Nephron progenitor cell (in vitro differentiated cells): ENCODE measurements at regions not wholly inside any gene's neighbourhood (a gene's known extent, or its start where the extent isn't known, plus 50 kb on each side); places are given as distances from the start of the nearest gene placed in this dataset.

Experiments
- DNase-seq: peaks from one replicate; pipeline ENCODE4 v3.0.0; 2021
- H3K27ac Mint-ChIP-seq: 2 replicates; pipeline ENCODE4 v1.8.0; 2021; ENCODE audit warnings: mild to moderate bottlenecking, moderate library complexity, mixed read lengths
- H3K27me3 Mint-ChIP-seq: 2 replicates; pipeline ENCODE4 v1.8.0; 2021; ENCODE audit warnings: mild to moderate bottlenecking, low read depth, mixed read lengths; ENCODE audit not compliant: poor library complexity
- H3K36me3 Mint-ChIP-seq: 2 replicates; pipeline ENCODE4 v1.8.0; 2021; ENCODE audit warnings: low read depth, mixed read lengths
- H3K4me1 Mint-ChIP-seq: 2 replicates; pipeline ENCODE4 v1.8.0; 2021; ENCODE audit warnings: mixed read lengths
- H3K4me3 Mint-ChIP-seq: 2 replicates; pipeline ENCODE4 v1.8.0; 2021; ENCODE audit warnings: mild to moderate bottlenecking, moderate library complexity, mixed read lengths
- H3K9me3 Mint-ChIP-seq: 2 replicates; pipeline ENCODE4 v1.8.0; 2021; ENCODE audit warnings: mild to moderate bottlenecking, moderate library complexity, mixed read lengths
- TF ChIP-seq, protein P1 (sequence below): fragments of 200-600 bp; sonication (generic); IDR thresholded peaks from 2 replicates; pipeline ENCODE4 v1.5.0; 2021; ENCODE audit warnings: antibody characterized with exemption

DNA sequence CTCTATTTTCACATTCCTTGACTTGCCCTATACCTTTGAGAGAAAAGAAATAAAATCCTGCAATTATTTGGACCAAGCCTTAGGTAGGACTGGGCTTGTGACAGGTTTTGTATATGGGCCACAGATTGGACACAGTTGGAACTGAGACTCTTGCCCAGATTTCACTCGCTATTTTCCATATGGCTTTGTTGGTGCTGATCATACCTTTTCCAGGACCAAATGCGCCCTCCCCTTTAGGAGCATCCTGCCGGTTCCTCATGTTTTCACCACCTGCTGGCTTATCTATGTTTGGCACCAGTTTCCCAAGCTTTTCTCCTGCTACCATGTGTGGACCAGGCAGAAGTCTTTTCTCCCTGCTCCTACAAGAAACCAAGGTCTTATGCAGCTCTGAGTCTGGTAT, 494.9 kb downstream of the EPHA4 start:
- Mint-ChIP-seq H3K4me1 (no peaks in the 10 kb centered on the region), H3K36me3 (peaks cover 3% of the 10 kb centered on the region), H3K27ac (no peak overlapping the region), H3K27me3 (peaks cover 4% of the 10 kb centered on the region), H3K9me3 (peaks cover 12% of the 10 kb centered on the region), H3K4me3 (no peak overlapping the region)
- TF ChIP-seq, protein P1, sequence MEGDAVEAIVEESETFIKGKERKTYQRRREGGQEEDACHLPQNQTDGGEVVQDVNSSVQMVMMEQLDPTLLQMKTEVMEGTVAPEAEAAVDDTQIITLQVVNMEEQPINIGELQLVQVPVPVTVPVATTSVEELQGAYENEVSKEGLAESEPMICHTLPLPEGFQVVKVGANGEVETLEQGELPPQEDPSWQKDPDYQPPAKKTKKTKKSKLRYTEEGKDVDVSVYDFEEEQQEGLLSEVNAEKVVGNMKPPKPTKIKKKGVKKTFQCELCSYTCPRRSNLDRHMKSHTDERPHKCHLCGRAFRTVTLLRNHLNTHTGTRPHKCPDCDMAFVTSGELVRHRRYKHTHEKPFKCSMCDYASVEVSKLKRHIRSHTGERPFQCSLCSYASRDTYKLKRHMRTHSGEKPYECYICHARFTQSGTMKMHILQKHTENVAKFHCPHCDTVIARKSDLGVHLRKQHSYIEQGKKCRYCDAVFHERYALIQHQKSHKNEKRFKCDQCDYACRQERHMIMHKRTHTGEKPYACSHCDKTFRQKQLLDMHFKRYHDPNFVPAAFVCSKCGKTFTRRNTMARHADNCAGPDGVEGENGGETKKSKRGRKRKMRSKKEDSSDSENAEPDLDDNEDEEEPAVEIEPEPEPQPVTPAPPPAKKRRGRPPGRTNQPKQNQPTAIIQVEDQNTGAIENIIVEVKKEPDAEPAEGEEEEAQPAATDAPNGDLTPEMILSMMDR: no peak
- DNase-seq: no peak

DNA sequence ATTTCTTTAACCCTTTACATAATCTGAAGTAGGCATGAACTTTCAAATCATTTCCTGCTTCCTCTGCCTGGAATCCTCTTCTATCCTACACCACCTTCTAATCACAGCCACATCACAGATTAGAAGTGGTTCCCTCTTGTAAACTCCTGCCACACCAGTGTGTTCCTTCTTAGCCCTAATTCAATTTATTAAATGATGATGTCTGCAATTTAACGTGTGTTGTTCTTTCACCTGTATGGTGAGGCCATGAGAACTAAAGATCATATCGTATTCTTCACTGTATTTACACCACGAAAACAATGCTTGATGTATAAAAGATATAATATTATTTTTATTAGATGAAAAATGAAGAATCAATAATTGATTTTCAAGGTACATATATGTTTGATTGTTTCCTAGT, 494.3 kb downstream of the EPHA4 start:
- no peaks in the 10 kb centered on the region for H3K4me1 Mint-ChIP-seq
- peaks cover 6% of the 10 kb centered on the region for H3K9me3 Mint-ChIP-seq
- TF ChIP-seq, protein P1: no peak
- H3K36me3 Mint-ChIP-seq: no peaks in the 10 kb centered on the region
- H3K27me3 Mint-ChIP-seq: peaks cover 4% of the 10 kb centered on the region
- H3K4me3 Mint-ChIP-seq: no peak overlapping the region
- DNase-seq: no peak
- no peak overlapping the region for H3K27ac Mint-ChIP-seq

DNA sequence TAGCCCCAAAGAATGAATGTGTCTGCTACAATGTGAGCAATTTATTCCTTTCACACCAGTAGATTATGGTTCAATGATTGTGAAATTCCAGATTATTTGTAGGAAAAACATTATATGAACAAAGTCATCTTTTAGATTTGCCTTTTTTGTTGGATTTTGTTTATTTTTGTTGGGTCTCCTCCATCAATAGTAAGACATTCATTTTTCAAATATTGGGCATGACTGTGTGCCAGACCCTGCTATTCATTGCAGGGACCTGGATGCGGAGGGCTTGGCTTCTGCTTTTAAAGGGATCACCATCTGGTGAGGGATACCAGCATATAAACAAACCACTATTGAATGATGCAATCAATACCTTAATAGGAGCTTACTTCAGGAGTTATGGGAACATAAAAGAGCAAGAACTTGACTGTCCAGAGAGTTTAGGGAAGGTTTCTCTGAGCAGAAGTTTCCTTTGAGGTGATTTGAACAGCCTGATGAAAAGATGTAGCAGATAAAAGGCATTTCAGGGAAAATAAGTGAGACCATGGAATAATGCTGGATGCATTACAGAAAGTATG, 486.7 kb downstream of the EPHA4 start:
- H3K27ac Mint-ChIP-seq: no peak overlapping the region
- TF ChIP-seq, protein P1: no peak
- peaks cover 11% of the 10 kb centered on the region for H3K9me3 Mint-ChIP-seq
- peaks cover 5% of the 10 kb centered on the region for H3K27me3 Mint-ChIP-seq
- no peak for DNase-seq
- H3K4me1 Mint-ChIP-seq: no peaks in the 10 kb centered on the region
- no peaks in the 10 kb centered on the region for H3K36me3 Mint-ChIP-seq
- H3K4me3 Mint-ChIP-seq: no peak overlapping the region

DNA sequence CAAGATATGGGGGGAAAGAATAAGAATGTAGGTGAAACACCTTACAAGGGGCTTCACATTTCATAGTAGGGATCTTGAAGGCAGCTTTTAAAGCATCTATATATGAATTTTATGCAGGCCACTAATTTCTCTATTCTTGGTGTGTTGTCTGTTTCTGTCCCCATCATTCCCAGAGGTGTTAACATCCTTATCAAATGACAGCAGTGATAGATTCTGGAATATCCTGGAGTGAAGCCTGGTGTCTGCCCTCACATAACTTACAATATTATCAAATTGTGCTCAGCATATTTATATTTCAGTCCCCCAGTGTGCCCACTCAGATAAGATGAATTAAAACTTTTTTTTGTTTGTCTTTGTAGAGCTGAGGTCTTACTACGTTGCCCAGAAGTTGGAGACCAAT, 486.2 kb downstream of the EPHA4 start:
- TF ChIP-seq, protein P1: no peak
- H3K4me1 Mint-ChIP-seq: no peaks in the 10 kb centered on the region
- no peaks in the 10 kb centered on the region for H3K36me3 Mint-ChIP-seq
- peaks cover 11% of the 10 kb centered on the region for H3K9me3 Mint-ChIP-seq
- no peak for DNase-seq
- peaks cover 5% of the 10 kb centered on the region for H3K27me3 Mint-ChIP-seq
- no peak overlapping the region for H3K4me3 Mint-ChIP-seq
- no peak overlapping the region for H3K27ac Mint-ChIP-seq

DNA sequence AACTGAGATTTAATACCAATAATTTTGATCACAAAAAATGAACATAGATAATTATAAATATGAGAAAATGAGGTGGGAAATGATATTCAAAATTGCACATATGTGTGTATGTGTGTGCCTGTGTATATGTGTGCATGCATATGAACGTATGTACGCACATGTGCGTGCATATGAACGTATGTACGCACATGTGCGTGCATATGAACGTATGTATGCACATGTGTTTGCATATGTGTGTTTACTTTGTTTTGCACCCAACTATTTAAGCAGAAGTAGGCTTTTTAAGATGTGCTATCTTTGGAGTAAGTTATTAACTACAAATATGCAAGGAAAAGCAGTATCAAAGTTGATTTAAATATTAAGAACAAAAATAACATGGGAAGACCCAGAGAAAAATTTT, 484.3 kb downstream of the EPHA4 start:
- H3K27me3 Mint-ChIP-seq: peaks cover 5% of the 10 kb centered on the region
- H3K27ac Mint-ChIP-seq: no peak overlapping the region
- H3K9me3 Mint-ChIP-seq: peaks cover 11% of the 10 kb centered on the region

DNA sequence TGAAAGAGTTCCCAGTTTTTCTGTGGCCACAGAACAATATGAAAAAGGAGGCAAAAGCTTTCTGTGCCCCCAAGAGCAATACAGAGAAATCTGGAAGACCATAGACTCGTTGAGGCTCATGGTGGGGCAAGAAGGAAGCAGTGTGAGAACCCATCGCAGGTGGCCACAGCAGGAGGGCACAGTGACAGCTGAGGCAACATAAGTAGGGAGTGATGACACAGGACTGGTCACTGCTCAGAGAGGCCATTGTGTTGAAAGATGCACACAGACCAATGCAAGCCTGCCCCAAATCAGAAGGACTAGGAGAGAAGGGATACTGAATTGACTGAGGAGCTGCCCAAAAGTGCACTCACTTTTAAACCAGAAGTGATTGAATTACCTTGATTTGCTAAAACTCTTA, 483.6 kb downstream of the EPHA4 start:
- Mint-ChIP-seq H3K27me3 (no peaks in the 10 kb centered on the region), H3K4me1 (peaks cover 2% of the 10 kb centered on the region), H3K9me3 (peaks cover 11% of the 10 kb centered on the region), H3K4me3 (no peak overlapping the region), H3K36me3 (no peaks in the 10 kb centered on the region), H3K27ac (no peak overlapping the region)
- TF ChIP-seq, protein P1: no peak
- DNase-seq: no peak

More for the DNA sequence above, 484.3 kb downstream of the EPHA4 start:
- DNase-seq: no peak
- no peaks in the 10 kb centered on the region for H3K36me3 Mint-ChIP-seq
- TF ChIP-seq, protein P1: no peak
- H3K4me3 Mint-ChIP-seq: no peak overlapping the region
- no peaks in the 10 kb centered on the region for H3K4me1 Mint-ChIP-seq
